UCSD-AML1 (cell line): ENCODE measurements at regions not wholly inside any gene's neighbourhood (a gene's known extent, or its start where the extent isn't known, plus 50 kb on each side); places are given as distances from the start of the nearest gene placed in this dataset.

Experiments
- DNase-seq: peaks from one replicate; lab custom pipeline; 2025; ENCODE audit not compliant: unreplicated experiment; lab: John Stamatoyannopoulos, UW

DNA sequence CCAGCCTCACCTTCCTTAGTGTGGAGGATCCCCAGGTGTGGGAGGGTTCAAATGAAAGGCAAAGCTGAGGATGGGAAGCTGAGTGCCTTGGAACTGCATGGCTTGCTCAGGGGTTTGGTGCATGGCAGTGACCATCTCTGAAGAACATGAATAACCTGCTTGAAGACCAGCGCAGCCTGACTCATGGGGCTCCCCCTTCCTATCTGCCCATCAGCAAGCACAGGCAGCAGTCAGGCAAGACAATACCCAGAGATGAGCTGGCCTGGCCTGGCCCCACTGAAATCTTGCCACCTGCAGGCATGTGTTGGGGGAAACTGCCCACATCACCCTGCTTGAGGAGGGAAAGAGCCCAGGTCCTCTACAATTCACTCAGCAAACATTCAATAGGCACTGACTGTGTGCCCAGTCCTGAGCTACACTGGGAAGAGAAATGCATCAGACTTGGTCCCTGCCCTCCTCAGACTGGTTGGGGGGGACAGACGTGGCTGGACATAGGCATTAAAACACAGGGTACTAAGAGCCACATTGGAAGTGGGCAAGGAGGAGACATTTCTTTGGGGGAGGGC lies 105.0 kb upstream of the ALDH1B1 start:
- no peak for DNase-seq

DNA sequence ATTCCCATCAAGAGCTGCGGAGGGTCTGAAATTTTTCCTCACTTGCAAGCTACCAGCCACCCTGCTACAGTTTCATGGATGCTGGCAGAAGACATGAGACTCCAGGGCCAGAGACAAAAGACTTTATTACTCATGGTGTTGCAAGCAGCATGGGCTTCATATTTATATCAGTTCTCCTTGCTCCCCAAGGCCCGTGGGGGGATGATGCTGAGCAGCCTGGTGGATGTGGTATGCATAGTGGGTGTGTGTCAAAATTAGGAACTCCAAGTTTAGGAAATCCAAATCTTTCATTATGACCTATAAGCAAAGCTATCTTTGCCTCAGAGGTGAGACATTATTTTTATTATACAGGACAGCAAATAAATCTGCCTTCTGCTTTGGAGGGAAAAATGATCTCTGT lies 105.7 kb upstream of the ALDH1B1 start:
- DNase-seq = no peak

DNA sequence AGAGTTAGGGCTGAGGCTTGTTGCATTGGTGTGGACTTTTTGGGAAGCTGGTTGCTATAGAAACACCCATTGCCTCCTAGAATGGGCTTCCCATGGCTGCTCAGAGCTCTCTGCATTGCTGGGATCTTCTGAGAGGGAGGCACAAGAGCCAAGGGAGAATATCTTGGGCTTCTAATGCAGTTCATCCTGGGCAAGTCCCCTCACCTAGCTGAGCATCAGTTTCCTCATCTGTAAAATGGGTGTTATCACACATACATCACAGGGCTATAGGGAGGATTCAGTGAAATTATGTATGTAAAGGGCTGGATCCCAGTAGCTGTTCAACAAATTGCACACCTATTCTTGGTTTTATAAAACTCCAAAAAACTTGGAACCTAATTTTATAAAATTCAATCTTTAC lies 106.1 kb upstream of the ALDH1B1 start:
- DNase-seq = no peak

DNA sequence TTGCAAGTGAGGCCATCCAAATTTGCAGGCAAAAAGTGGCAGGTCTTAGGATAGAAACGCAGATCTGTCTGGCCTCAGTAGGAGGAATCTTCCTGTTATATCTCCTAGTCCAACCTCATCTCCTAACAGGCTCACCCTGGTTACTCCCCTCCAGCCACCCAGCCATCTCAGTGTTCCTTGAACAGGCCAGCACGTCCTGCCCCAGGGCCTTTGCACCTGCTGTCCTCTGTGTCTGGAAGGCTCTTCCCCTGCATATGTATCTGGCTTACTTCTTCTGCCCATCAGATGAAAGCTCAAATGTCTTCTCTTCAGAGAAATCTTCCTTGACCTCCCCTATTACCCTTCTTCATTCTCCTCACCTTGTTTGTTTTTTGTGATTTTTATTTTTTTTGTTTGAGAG lies 107.3 kb upstream of the ALDH1B1 start:
- no peak for DNase-seq

DNA sequence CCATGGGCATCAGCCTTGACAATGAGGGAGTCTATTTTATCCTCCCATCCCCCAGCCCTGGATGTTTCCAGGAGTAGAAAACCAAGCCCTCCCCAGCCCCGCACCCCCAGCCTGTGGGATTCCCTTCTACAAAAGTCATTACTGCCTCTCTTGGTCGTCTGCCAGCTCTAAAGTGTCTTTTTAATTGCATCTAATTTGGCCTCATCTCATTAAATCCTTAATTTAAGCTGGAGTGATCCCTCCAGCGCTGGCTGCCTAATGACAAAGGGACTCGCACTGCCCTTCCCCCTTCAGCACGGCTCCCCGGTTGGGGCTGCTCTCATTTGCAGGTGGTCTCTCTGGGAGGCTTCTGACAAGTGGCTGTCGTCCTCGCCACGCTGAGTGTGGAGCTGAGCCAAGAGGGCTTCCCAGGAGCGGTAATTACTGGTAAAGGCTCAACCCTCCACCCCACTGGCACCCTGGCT lies 107.9 kb upstream of the ALDH1B1 start:
- DNase-seq = no peak

DNA sequence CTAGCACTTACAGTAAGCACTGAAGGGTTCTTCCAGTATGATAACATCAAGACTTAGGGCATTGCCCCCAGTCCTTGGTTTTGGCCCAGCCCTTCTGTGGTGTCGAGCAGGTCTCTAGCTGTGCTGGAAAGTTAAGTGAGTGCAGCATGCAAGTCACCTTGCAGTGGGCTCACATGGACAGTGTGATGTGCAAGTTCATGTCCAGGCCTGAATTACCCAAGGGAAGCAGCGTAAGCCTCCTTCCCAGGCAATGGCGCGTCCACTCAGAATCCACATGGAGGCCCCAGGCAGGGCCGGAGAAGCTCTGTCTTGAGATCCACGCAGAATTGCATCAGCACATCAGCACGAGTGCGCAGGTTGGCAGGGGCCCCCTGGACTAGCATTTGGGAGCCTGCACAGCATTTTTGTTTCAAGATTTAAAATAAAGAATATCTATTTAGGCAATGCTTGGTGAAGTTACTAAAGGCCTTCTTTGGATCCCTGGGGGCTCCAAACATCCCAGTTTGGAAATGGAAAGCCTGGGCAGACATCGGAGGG lies 108.4 kb upstream of the ALDH1B1 start:
- no peak for DNase-seq

DNA sequence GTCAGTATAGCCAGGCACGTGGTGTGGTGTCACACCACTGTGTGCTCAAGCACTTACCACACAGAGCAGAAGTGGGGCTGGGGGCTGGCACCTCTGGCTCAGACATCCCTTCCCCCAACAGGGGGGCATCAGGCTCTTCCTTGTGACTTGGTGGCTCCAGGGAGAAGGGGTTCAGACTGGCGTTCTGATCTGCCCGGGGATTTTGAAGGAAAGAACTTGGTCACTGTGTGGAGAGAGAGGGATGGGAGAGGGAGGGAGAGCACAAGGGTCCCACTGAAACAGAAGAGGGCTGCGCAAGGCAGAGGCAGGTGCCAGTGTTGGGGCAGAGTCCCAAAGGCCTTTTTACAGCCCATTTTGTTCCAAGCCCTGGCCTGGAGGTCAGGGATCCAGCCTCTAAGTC lies 109.7 kb upstream of the ALDH1B1 start:
- no peak for DNase-seq

DNA sequence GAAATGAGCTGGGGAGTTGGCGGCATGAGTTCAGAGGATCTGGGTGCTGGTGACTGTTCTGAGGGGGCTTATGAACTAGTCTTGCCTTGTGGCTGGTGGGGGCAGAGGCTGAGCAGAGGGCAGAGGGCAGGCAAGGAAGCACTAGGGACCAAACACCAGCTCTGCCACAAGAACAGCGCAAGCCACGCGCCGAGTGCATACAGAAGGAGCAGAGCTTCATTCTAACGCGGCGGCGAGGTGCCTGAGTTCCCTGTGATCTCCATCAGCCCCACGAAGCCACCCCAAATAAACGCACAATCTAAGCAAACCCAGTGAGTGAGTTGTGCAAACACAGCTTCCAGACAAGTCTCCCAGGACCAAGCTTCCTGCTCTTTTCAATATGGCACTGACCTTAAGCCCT lies 110.6 kb upstream of the ALDH1B1 start:
- no peak for DNase-seq

DNA sequence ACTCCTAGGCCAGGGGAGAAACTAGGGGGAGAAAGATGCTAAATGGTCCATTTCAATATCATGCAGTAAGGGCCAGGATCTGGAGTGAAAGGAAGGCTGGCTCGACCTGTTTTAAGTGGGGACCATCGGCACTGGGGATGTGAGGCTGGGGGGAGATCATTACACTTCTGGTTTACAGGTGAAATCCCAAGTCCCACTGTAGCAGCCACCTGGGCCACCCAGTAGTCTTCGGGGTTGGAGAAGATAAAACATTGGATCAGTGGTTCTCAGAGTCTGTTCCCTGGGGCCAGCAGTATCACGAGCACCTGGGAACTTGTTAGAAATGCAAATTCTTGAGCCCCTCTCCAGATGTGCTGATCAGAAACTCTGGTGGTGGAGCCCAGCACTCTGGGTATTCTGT lies 111.3 kb upstream of the ALDH1B1 start:
- DNase-seq = no peak

DNA sequence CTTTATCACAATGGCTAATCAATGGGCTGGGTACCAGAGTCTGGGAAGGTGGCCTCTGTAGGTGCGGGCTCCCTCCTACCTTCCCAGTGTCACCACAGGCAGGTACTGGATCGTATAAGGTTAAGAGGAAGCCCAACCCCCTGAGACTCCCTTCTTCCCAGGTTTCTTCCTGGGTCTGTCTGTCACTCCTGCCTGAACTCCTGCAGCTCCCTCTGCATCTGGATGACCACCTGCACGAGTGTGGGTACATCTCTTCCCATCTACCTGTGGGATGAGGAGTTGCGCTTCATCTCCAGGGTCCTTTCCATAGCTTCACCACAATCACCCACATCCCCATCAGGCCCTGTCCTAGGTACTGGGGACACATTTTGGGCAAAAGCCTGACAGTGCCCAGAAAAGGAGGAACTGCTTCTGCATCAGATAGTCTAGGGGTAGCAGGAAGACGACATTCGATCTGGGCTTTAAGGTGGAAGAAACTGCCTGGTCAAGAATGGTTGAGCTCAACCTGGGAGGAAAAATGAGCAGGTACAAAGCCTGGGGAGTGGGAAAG lies 112.2 kb upstream of the ALDH1B1 start:
- DNase-seq = no peak

DNA sequence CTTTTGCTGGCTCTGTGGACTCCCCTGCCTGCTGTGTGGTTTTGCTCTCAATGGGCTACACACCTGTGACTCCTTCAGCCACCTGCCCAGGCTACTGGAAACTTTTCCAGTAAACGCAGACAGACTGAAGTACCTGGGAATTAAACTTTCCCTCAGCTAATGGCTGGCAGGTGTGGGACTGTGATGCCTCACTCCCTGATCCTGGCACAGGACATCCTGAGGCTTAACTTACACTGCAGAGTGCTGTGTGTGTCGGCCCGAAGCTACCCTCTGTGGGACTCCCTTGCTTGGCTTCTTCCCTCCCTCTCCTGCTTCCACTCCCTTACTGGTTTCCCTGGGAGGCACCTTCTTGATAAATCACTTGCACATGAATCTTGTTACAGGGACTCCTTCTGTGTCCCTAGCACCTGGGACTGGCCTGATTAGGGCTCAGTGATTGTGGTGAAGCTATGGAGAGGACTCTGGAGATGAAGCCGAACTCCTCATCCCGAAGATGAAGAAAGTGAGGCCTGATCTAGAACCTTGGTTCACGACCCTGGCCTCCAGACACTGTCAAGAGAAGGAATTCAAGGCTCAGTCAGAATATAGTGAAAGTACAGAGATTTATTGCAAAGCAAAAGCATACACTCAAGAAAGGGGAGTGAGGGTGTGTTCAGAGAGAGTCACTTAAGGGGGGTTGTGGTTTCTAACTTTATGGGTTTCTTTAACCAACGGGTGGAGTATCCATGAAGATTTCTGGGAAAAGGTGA lies 113.4 kb upstream of the ALDH1B1 start:
- DNase-seq = no peak

DNA sequence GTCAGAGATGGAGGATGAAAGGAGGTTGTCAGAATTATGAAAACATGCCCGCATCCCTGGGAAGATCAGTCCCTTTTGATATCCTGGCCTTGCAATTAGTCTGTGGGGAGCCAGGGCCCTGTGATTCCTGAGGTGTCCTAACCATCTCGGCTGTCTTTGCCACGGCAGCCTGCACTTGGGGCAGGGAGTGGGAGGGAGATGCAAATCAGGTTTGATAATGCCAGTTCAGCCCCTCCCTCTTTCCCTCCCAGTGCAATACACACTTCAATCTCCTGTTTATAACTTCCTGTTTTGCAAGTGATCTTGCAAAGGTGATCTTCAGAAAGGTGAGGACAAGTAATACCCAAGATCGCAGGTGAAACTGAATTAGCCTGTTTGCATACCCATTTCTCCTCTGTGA lies 114.0 kb upstream of the ALDH1B1 start:
- no peak for DNase-seq

DNA sequence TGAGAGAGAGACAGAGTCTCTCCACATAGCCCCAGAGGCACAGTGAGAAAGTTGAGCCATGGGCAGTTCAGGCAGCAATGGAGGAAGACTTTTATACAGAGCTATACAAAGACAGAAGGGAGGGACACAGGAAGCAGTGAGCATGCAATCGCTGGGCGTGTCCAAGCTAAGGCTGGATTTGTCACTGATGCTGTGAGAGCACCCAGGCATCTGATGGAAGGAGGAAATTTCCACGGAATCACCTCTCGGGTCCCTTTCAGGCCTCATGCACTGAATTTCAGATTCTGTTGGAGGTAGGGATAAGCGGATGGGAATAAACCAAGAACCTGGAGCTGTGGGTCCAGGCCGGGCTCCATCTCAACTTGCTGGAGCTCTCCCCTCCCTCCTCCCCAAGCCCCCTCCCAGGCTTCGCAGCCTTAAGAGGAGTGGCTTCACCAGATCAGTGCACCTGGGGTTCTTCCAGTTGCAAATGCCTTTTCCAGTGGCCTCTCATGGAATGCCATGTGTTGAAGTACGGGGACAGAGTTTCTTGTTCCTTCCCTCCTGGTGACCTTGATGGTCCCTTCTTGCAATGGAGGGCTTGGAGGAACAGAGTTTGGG lies 114.8 kb upstream of the ALDH1B1 start:
- no peak for DNase-seq

DNA sequence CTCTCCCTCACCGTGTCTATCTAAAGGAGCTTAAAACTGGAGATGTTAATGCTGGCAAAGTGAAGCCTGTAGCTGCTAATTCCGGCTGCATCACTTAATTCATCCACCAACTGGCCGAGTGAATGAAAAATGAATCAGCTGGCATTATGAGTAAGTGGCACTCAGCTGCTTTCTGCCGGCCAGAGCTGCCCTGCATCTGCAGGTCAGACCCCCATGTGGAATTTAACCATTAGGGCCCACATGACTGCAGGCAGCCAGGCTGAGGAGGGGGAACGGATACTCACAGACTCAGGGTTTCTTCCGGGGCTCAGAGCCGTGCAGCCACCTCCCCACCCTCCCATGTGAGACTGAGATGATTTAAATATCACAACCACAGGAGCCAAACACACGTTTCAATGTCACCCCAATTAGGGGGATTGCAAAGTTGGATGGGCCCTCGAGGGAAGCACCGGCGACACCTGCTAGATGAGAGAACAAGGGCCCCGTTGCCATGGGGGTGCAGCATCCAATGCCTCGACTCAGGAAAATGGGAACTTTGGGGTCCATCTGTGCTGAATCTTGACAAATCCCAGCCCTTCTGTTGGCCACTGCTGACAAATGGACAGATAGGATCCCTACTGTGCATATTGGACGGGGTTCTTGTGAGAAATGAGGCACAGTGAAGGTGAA lies 115.6 kb upstream of the ALDH1B1 start:
- no peak for DNase-seq

DNA sequence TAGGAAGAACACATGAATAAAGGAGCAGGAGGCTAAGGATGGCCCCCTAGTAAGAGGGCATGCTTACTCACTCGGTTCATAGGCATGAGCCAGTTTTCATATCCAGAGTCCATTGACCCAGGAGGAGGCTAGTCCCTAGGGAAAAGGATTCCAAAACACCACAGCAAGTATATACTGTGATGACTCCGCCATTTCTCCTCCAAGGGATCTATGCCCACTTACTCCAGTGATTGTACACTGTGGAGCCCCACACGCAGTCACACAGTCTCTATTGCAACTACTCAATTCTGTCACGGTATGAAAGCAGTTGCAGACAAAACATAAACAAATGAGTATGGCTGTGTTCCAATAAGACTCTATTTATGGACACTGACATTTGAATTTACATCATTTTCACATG lies 117.7 kb upstream of the ALDH1B1 start:
- DNase-seq = no peak

DNA sequence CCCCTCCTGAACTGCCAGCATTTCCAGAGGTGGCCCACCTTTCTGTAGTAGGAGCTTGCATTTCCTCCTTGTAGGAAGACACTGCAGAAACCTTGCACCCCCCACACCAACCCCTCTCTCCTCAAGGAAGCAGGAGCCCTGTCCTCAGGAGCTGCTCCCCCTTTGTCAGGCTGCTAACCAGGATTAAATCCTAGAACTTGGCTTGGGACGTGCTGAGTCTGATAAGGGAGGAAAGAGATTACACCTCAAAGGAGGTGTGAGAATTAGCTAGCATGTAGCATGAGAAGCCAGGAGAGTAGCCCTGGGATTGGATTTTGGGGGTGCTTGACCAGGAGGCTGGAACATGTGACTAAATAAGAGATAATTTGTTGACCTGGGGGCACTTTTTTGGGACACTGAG lies 119.8 kb upstream of the ALDH1B1 start:
- no peak for DNase-seq

DNA sequence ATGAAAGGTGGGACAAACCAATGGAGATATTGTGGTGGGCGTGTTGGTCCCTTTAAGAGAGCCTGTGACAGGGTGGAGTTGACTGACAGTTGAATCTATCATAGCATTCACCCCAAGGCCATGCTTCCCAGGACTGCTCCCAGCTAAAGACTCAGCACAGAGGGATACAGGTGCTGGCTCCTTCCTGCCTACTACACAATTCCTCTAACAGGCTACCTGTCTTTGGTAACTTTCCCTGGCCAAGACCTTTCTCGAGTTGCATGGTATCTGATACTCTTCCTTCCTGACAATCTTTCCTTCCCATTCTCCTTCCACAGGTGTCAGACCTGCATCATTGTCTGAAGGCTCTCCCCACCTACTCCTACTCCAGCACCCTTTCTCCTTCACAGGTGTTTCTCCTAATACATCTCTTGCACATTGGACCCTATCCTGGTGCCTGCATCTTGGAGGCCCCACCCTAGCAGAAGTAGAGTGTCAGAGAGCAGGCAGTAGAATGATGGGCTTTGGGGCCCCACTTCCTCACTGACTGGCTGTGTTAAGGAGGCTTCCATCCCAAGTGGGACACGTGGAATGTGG lies 120.7 kb upstream of the ALDH1B1 start:
- no peak for DNase-seq

DNA sequence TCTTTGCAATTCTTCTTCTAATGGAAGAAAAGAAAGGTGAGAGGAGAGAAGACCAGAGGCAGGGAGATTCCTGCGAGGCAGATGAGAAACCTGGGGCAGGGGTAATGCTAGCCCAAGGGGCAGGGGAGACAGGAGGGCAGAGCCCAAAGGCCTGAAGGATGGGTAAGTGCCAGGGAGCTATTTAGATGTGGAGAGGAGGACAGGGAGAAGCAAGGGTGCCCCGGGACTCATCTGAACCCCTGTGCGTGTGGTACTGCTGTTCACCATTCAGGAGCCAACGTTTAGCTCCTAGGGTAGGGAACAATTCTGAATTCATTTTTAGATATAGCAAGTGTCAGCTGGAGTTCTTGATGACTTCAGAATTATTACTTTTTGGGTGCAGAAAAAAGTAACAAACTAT lies 122.7 kb upstream of the ALDH1B1 start:
- no peak for DNase-seq

DNA sequence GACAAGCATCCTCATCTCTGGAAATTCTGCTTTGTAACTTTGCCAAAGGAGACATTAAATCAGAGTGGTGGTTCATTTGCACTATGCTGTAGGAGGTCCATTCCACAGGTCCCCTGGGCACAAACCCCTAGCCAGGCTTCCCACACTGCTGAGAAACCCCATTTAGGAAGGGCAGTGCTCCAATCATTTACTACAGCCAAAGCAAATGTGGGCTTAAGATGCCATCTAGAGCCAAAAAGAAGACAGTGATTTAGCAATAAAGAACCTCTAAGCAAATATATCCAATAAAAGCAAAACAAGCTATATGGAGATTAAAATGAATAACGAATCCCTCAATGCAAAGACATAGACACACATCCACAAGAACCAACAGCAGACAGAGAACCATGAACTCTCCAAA lies 129.0 kb upstream of the ALDH1B1 start:
- DNase-seq = no peak

DNA sequence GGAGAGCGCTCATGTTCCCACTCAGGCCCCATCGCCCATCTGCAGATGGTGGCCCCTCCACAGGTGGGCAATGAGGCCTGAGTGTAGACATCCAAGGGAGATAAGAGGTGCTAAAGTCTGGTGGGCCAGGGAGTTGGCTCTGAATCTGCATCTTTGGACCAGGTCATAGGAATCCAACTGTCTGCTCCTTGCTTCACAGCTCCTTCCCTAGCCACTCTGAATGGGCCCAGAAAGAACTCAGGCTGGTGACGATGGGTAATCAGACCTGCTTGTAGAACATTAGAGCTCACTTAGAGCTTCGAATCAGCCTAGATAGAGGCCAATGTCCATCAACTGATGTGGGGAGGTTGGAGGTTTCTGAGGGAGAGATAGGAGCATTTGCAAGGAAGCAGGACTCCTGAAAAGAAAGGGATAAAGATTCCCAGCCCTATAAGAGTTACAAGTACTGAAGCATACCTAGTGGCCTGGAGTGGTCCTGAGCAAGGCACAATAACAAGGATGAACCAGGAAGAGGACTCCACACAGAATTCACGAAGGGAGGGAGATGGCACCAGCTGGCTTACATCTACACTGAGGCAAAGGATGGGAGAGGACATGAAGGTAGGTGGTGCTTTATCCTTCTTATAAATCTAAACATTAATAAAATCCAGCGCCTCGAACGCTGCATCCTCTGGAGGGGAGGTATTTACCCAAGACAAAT lies 132.8 kb upstream of the ALDH1B1 start:
- no peak for DNase-seq

DNA sequence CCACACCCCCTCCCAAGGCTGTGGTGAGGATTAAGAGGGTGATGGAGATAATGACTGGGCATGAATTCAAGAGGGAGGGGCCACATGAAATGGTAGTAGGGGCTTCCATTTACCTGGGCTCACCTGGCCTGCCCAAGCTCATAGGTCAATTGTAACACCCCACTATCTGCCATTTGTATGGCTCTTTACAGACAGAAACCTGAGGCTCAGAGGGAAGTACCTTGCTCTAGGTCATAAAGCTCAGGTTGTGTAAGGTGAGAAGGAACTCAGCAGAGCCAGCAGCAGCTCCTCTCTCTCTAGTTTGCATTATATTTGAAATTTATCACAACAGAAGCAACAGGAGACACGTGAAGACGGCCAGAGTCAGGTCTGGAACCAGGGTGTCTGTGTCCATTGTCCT lies 133.4 kb upstream of the ALDH1B1 start:
- DNase-seq = no peak
